Esophagus muscularis mucosa (tissue), 4 donors: ENCODE measurements at regions not wholly inside any gene's neighbourhood (a gene's known extent, or its start where the extent isn't known, plus 50 kb on each side); places are given as distances from the start of the nearest gene placed in this dataset.
"Not testable (repeated sequence)": the region's sequence is repeated elsewhere in the genome, so short reads cannot be mapped to it uniquely, and the experiment has no call there.

Experiments used
- EP300 ChIP-seq: sonication (generic); formaldehyde crosslinking; IDR thresholded peaks from one replicate; pipeline ENCODE4 v1.6.1; 2017; ENCODE audit warnings: antibody characterized with exemption
- POLR2A ChIP-seq: fragments of 450-650 bp; IDR thresholded peaks from one replicate; pipeline ENCODE4 v1.6.1; 2017; ENCODE audit warnings: antibody characterized with exemption, moderate library complexity, mild to moderate bottlenecking, low read depth
- TF ChIP-seq, protein P1 (sequence below), 3 experiments: fragments of 200-600 bp in 2 of 3; fragments of 450-650 bp in 1 of 3; sonication (generic) in 2 of 3; IDR thresholded peaks; one replicate each; pipeline ENCODE4 v1.5.1; 2017 to 2019; ENCODE audit warnings: antibody characterized with exemption in 3 of 3, mild to moderate bottlenecking in 2 of 3, moderate library complexity in 1 of 3

DNA sequence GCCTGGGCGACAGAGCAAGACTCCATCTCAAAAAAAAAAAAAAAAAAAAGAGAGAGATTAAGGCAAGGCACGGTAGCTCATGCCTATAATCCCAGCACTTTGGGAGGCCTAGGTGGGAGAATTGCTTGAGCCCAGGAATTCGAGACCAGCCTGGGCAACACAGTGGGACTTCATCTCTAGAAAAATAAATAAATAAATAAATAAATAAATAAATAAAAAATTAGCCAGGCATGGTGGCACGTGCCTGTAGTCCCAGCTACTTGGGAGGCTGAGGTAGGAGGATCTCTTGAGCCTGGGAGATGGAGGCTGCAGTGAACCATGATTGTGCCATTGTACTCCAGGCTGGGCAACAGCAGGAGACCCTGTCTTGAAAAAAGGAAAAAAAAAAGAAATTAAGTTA lies 108.7 kb upstream of the GOLGA8J start:
- TF ChIP-seq, protein P1, sequence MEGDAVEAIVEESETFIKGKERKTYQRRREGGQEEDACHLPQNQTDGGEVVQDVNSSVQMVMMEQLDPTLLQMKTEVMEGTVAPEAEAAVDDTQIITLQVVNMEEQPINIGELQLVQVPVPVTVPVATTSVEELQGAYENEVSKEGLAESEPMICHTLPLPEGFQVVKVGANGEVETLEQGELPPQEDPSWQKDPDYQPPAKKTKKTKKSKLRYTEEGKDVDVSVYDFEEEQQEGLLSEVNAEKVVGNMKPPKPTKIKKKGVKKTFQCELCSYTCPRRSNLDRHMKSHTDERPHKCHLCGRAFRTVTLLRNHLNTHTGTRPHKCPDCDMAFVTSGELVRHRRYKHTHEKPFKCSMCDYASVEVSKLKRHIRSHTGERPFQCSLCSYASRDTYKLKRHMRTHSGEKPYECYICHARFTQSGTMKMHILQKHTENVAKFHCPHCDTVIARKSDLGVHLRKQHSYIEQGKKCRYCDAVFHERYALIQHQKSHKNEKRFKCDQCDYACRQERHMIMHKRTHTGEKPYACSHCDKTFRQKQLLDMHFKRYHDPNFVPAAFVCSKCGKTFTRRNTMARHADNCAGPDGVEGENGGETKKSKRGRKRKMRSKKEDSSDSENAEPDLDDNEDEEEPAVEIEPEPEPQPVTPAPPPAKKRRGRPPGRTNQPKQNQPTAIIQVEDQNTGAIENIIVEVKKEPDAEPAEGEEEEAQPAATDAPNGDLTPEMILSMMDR (IDR thresholded peaks at IDR 0.05), result not testable (repeated sequence)
- not testable (repeated sequence) for TF ChIP-seq EP300, POLR2A
